Astrocyte (in vitro differentiated cells and primary cell): ENCODE measurements at regions not wholly inside any gene's neighbourhood (a gene's known extent, or its start where the extent isn't known, plus 50 kb on each side); places are given as distances from the start of the nearest gene placed in this dataset.
"Not testable (repeated sequence)": the region's sequence is repeated elsewhere in the genome, so short reads cannot be mapped to it uniquely, and the experiment has no call there.

Source experiments
- DNase-seq: peaks from one replicate; pipeline ENCODE4 v3.0.0-alpha.2; 2010; ENCODE audit warnings: low read depth
- FAIRE-seq: peaks from 2 replicates; lab custom pipeline; 2011; peaks lifted over from hg19 to GRCh38; lab: Jason Lieb, UNC
- H2AFZ ChIP-seq: 2 replicates; pipeline ENCODE4 v1.6.0; 2012; ENCODE audit warnings: low read depth, low read length, inconsistent platforms
- H3K27ac ChIP-seq: 2 replicates; pipeline ENCODE4 v1.5.1; 2011; ENCODE audit warnings: low read depth, low read length, inconsistent platforms
- H3K27me3 ChIP-seq: 2 replicates; pipeline ENCODE4 v1.6.0; 2011; ENCODE audit warnings: low read length, inconsistent platforms; ENCODE audit not compliant: insufficient read depth
- H3K36me3 ChIP-seq: 2 replicates; pipeline ENCODE4 v1.5.1; 2011; ENCODE audit warnings: low read length, inconsistent platforms; ENCODE audit not compliant: insufficient read depth
- H3K4me1 ChIP-seq: 2 replicates; pipeline ENCODE4 v1.5.1; 2011; ENCODE audit warnings: low read length, inconsistent platforms; ENCODE audit not compliant: insufficient read depth
- H3K4me2 ChIP-seq: 2 replicates; pipeline ENCODE4 v1.6.0; 2012; ENCODE audit warnings: low read length, inconsistent platforms
- H3K4me3 ChIP-seq: 2 replicates; pipeline ENCODE4 v1.5.1; 2011; ENCODE audit warnings: low read depth, mild to moderate bottlenecking, low read length, inconsistent platforms; ENCODE audit not compliant: insufficient read depth
- H3K79me2 ChIP-seq: 2 replicates; pipeline ENCODE4 v1.6.0; 2012; ENCODE audit warnings: mild to moderate bottlenecking, low read length, inconsistent platforms; ENCODE audit not compliant: insufficient read depth
- H3K9ac ChIP-seq: 2 replicates; pipeline ENCODE4 v1.6.0; 2012; ENCODE audit warnings: mild to moderate bottlenecking, low read length, inconsistent platforms
- H3K9me3 ChIP-seq: 2 replicates; pipeline ENCODE4 v1.5.1; 2012; ENCODE audit warnings: low read depth, mild to moderate bottlenecking, low read length, inconsistent platforms; ENCODE audit not compliant: insufficient read depth
- H4K20me1 ChIP-seq: 2 replicates; pipeline ENCODE4 v1.6.0; 2012; ENCODE audit warnings: low read length, inconsistent platforms; ENCODE audit not compliant: insufficient read depth
- H3K27ac Mint-ChIP-seq: one replicate; pipeline ENCODE4 v1.8.0; 2021; ENCODE audit warnings: mild to moderate bottlenecking, mixed read lengths; ENCODE audit not compliant: unreplicated experiment
- H3K27me3 Mint-ChIP-seq: one replicate; pipeline ENCODE4 v1.8.0; 2021; ENCODE audit warnings: low read depth, mixed read lengths; ENCODE audit not compliant: unreplicated experiment
- H3K36me3 Mint-ChIP-seq: one replicate; pipeline ENCODE4 v1.8.0; 2021; ENCODE audit warnings: low read depth, mixed read lengths; ENCODE audit not compliant: unreplicated experiment
- H3K4me1 Mint-ChIP-seq: one replicate; pipeline ENCODE4 v1.8.0; 2021; ENCODE audit warnings: low read depth, mixed read lengths; ENCODE audit not compliant: unreplicated experiment
- H3K4me3 Mint-ChIP-seq: one replicate; pipeline ENCODE4 v1.8.0; 2021; ENCODE audit warnings: mild to moderate bottlenecking, moderate library complexity, mixed read lengths; ENCODE audit not compliant: unreplicated experiment
- H3K9me3 Mint-ChIP-seq: one replicate; pipeline ENCODE4 v1.8.0; 2021; ENCODE audit warnings: mild to moderate bottlenecking, mixed read lengths; ENCODE audit not compliant: unreplicated experiment
- CTCF ChIP-seq: IDR thresholded peaks from 2 replicates; pipeline ENCODE4 v1.5.1; 2011; ENCODE audit warnings: low read depth, mild to moderate bottlenecking, inconsistent platforms, low read length, moderate library complexity; ENCODE audit not compliant: insufficient read depth
- EZH2 ChIP-seq: IDR thresholded peaks from 2 replicates; pipeline ENCODE4 v1.6.1; 2012; ENCODE audit warnings: mild to moderate bottlenecking, low read length, inconsistent platforms; ENCODE audit not compliant: insufficient read depth

GRCh38 chr5:131005963-131006684 is 158.9 kb downstream of the HINT1 start:
- Histone ChIP-seq H3K4me3 (no peak overlapping the region), H3K4me1 (no peaks in the 10 kb centered on the region), H3K9ac (no peak overlapping the region), H2AFZ (no peak overlapping the region), H3K9me3 (no peaks in the 10 kb centered on the region), H3K36me3 (no peaks in the 10 kb centered on the region), H3K27ac (no peak overlapping the region), H3K79me2 (no peaks in the 10 kb centered on the region), H3K4me2 (no peak overlapping the region), H4K20me1 (no peaks in the 10 kb centered on the region), H3K27me3 (no peaks in the 10 kb centered on the region)
- peaks cover 2% of the 10 kb centered on the region for H3K27me3 Mint-ChIP-seq
- no peaks in the 10 kb centered on the region for H3K9me3 Mint-ChIP-seq
- DNase-seq (no peak), FAIRE-seq (no peak)
- TF ChIP-seq CTCF (peak; percentile 9), EZH2 (no peak)
- no peaks in the 10 kb centered on the region for H3K4me1 Mint-ChIP-seq
- H3K27ac Mint-ChIP-seq = no peak overlapping the region
- H3K36me3 Mint-ChIP-seq = no peaks in the 10 kb centered on the region
- H3K4me3 Mint-ChIP-seq = no peak overlapping the region

- no peak for DNase-seq
- Histone ChIP-seq H3K9ac (no peak overlapping the region), H2AFZ (no peak overlapping the region), H3K27me3 (no peaks in the 10 kb centered on the region), H3K4me2 (no peak overlapping the region), H3K79me2 (no peaks in the 10 kb centered on the region), H3K36me3 (no peaks in the 10 kb centered on the region), H3K9me3 (no peaks in the 10 kb centered on the region), H4K20me1 (no peaks in the 10 kb centered on the region), H3K4me1 (no peaks in the 10 kb centered on the region), H3K4me3 (no peak overlapping the region), H3K27ac (no peak overlapping the region)
- Mint-ChIP-seq H3K36me3 (no peaks in the 10 kb centered on the region), H3K4me3 (no peak overlapping the region), H3K27me3 (no peaks in the 10 kb centered on the region), H3K27ac (no peak overlapping the region), H3K4me1 (no peaks in the 10 kb centered on the region), H3K9me3 (no peaks in the 10 kb centered on the region)
- no peak for TF ChIP-seq CTCF
- no peak for TF ChIP-seq EZH2
- FAIRE-seq = no peak
These were observed 163.5 kb downstream of the HINT1 start for GRCh38 chr5:131001507-131001906.

- no peaks in the 10 kb centered on the region for H3K36me3 ChIP-seq
- H3K4me3 Mint-ChIP-seq = no peak overlapping the region
- FAIRE-seq (no peak), DNase-seq (no peak)
- no peaks in the 10 kb centered on the region for H3K4me1 Mint-ChIP-seq
- H2AFZ ChIP-seq = no peak overlapping the region
- H3K9me3 ChIP-seq = no peaks in the 10 kb centered on the region
- H3K4me2 ChIP-seq = no peak overlapping the region
- H3K27ac Mint-ChIP-seq = no peak overlapping the region
- no peak overlapping the region for H3K4me3 ChIP-seq
- no peaks in the 10 kb centered on the region for H3K27me3 ChIP-seq
- no peaks in the 10 kb centered on the region for H3K79me2 ChIP-seq
- H3K9me3 Mint-ChIP-seq = no peaks in the 10 kb centered on the region
- H3K4me1 ChIP-seq = no peaks in the 10 kb centered on the region
- H3K27me3 Mint-ChIP-seq = no peaks in the 10 kb centered on the region
- TF ChIP-seq EZH2 (no peak), CTCF (no peak)
- H4K20me1 ChIP-seq = no peaks in the 10 kb centered on the region
- H3K36me3 Mint-ChIP-seq = no peaks in the 10 kb centered on the region
- no peak overlapping the region for H3K9ac ChIP-seq
- H3K27ac ChIP-seq = no peak overlapping the region
These were observed 164.8 kb downstream of the HINT1 start for GRCh38 chr5:131000289-131000688.

DNA sequence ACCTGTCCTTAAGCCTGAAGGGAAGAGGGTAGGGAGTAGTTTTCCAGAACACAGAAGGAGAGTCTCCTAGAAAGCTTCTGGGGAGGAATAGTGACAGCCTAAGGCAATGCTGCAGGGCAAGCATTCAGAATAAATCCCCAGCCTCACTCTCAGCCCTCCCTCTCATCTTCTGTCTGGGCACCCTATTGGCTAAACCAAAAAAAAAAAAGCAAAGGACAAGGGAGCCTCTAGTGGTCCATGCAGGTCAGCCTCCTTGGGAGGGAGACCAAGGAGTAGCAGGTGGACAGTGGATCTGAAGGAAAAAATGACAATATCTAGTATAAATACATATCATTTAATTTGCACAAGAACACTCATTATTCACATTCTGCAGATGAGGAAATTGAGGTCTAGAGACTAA is 168.3 kb downstream of the HINT1 start:
- not testable (repeated sequence) for FAIRE-seq, H3K36me3 Mint-ChIP-seq

More for the DNA sequence above, 168.3 kb downstream of the HINT1 start:
- H3K9me3 Mint-ChIP-seq, H3K4me1 ChIP-seq, DNase-seq, H3K4me1 Mint-ChIP-seq, H3K27me3 Mint-ChIP-seq, H4K20me1 ChIP-seq, H3K9me3 ChIP-seq, H3K27ac ChIP-seq, H3K4me2 ChIP-seq, H3K9ac ChIP-seq, H2AFZ ChIP-seq, H3K4me3 ChIP-seq, H3K4me3 Mint-ChIP-seq, H3K79me2 ChIP-seq, H3K36me3 ChIP-seq, H3K27ac Mint-ChIP-seq, H3K27me3 ChIP-seq: not testable (repeated sequence)
